Stimulated activated CD4-positive, alpha-beta T cell treated with anti-CD3 and anti-CD28 coated beads, TNF-alpha, amount 100 ng/mL, for 24 hours (primary cell): ENCODE measurements at regions not wholly inside any gene's neighbourhood (a gene's known extent, or its start where the extent isn't known, plus 50 kb on each side); places are given as distances from the start of the nearest gene placed in this dataset.
A peak's percentile ranks its signal among the peaks of the same experiment; 100 is the strongest.

Experiments used
- DNase-seq, 3 experiments: peaks; one replicate each; pipeline ENCODE4 v3.0.0-alpha.2; 2020; ENCODE audit warnings: low read depth in 3 of 3

DNA sequence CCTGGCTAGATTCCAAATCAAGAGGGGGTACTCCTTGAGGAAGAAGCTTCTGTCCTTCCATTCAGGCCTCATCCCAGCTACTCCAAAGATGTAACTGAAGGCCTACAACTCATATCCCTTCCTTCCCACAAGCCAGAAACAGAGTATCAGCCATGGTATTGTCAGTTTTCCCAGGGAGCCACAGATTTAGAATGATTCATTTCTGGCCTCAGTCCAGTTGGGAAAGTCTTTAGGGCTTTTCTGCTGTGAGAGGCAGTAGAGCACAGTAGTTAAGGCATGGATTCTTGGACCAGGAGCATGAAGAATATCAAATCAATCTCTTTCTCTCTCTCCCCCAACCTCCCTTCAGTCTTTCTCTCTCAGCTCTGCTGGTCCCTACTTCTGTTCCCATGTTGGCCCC is 505.0 kb downstream of the BCOR start:
- DNase-seq = no peak

DNA sequence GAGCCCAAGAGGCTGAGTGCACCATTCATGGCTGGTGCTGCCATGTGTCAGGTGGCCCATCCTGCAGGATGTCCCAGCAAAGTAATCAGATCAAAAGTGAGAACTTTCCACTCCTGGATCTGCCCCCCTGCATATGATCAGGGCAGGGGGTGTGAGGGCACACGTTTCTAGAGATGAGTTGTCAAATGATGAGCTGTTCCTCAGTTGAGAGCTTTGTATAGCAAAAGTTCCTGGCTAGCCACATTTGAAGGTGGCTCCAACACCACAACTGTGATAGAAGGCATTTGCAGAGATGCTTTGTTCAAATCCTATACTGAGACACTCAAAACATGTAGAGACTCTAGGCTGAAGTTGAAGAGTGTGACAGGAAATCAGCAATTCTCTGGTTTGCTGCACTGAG is 501.8 kb downstream of the BCOR start:
- no peak for DNase-seq

DNA sequence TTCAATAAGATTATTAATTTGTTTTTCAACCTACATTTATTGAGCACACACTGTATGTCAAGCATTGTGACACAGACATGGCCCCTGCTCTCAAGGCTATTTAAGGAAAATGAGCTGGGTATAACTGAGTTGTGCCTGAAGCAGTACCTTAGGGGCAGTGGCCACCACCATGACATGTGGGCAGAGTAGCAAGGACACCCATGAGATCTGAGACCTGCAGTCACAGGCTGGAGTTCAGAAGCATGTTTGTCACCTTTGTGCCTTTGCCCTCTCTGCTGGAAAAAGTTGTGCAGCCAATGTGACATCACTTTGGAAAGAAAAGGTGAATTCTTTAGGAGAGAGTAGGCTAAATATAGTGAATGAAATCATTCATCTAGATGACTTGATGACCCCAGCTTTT is 501.3 kb downstream of the BCOR start:
- no peak for DNase-seq

DNA sequence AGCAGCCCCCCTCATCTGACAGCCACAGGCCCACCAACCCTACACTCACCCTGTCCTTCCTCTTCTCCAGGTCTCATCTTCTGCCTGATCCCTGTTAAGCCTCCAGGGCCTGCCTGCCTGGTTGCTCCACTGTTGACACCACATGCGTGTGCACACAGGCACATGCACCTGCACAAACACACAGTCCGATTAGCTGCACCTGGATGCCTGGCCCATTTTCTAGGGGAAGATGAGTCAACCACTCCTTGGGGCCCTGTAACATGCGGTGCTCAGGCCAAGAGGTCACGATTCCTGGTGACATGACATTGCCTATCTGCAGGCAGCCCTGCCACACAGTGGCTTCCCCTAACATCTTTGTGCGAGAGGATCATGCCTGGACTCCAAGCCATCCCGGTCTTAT is 498.4 kb downstream of the BCOR start:
- DNase-seq = no peak

DNA sequence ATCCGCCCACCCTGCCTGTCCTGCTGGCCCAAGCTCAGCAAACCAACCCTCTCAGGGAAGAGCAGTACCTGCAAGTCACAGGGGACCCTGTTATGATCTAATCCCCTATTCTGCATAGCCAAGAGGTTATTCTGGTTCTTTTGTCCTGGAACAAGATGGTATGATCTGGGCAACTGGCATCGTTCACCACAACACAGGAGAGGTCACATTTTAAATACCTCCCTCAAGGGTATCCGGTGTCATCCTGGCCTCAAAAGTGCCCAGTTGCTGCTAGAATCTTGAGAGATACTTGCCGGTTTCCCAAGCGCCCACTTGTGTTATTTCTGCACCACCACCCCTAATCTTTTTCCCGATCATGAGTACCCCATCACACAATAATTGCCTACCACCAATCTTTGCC is 497.5 kb downstream of the BCOR start:
- no peak for DNase-seq

DNA sequence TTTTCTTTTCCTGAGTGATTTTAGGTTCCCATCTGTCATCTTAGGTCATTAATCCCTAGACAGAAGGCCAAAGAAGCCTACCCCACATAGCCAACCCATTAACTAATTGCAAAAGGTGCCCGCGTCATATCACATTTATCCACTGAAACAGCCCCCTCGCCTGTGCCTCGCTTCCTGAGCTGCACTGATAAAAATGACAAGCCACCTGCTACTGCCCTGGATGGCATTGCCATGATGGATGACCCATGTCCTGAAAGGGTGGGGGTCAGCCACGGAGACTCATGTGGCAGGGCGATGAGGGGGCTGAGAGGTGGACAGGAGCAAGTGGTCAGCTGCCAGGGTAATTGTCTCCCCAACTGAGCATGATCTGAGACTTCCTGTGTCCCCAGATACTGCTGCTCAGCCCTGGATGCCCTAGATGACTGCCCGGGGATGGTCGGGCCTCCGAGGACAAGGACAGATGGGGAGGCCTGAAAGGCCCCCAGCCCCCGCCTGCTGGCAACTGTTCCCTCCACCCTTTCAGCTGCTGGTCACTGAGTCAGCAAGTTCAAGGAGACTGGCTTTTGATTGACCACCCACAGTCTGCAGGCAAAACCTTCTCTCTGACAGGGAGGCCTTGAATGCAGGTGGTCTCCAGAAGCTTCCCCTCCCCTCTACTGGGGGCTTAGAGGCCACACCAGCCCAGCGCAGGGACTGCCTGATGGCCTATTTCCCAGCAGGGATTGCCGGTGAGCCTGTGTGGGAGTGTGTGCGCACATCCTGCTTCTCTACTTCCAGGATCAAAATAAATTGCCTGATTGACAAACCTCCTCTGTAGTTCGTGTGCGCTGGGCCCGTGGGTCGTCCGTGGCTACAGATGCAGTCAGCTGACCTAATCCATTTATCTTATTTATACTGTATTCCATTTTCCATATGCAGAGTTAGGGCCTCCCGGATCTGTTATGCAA is 496.3 kb downstream of the BCOR start:
- DNase-seq = no peak

DNA sequence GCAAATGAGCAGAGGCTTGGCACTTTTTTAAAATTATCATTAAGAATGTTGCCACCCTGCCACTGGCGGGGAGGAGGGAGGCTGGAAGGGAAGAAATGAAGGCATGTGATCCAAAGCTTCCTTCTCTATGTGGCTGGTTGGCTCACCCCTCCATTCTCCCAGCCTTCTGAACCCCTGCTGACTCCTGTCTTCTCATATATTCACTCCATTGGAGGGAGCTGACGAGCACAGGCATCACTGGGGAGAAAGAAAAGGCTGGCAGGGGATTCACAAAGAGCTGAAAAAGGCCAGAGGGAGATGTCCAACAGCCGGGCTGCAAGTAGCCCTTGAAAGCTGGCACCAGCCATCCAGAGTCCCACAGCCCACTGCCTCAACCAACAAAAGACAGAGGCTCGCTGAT is 495.6 kb downstream of the BCOR start:
- DNase-seq = no peak

DNA sequence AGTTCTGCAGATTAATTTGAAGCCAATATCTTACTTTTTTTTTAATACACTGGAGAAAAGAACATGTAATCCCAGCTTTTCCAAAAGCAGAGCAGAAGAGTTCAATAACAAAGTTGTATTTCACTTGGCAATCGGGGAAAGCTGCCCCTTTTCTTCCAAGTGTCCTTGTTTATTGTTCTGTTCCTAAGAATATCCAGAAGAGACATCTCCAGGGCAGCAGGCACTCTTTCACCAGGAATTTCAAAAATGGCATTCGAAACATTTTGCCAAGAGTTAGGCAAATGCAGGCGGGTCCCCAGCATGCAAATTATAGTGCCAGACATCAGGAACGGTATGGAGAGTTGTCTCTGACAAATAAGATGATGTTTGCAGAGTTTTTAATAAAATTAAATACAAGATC is 494.5 kb downstream of the BCOR start:
- DNase-seq = no peak

DNA sequence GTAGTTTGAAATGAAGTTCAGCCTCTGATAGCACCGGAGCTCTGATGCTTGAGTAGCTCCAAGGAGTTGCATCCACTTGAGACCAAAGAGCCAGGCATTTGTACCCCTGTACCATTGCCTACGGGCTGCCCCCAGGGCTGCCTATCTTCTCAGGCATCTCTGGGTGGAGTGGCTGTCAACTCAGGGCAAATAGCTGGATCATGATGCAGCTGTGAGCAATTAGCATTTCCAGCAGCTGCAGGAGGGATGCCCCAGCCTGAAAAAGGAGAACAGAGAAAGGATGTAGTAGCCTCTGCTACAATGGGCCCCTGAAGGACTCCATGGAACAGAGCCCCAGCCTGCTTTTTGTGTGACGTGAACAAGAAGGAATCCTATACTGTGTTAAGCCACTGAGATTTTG is 492.6 kb downstream of the BCOR start:
- DNase-seq = no peak

DNA sequence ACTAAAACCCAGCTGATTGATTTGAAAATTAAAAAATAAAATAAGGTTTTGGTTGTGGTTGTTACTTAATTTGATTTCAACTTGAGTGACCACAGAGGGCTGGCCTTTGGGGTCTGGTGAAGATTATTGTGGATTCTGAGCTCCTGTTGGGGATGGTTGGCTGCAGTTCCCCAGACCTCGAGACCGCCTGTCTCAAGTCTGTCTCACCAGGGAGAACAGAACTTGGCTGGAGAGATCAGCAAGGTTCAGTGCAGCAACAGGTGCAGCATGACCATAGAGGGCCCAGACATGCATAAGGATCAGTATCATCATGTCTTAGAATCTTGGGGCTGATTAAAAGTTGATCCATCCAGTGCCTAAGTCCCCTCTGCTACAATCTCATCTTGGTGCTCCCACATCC is 491.9 kb downstream of the BCOR start:
- DNase-seq = no peak

DNA sequence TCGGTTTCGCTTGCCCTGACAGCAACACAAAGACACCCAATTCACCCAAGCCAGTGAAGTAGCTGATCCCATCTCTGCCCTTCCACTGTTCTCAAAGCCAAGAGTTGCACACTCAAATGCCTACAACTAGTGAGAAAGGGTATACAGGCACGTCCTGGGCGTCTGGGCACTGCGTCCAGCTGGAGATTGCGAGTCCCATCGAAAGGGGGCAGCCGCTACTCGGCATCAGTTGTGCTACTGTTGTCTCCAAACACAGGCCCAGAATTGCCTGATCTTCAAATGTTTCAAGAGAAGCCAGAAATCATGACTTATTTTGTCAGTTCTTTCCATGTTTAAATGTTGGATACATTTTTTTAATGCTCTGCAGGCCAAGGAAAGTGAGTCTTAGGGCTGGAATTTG is 487.8 kb downstream of the BCOR start:
- no peak for DNase-seq

DNA sequence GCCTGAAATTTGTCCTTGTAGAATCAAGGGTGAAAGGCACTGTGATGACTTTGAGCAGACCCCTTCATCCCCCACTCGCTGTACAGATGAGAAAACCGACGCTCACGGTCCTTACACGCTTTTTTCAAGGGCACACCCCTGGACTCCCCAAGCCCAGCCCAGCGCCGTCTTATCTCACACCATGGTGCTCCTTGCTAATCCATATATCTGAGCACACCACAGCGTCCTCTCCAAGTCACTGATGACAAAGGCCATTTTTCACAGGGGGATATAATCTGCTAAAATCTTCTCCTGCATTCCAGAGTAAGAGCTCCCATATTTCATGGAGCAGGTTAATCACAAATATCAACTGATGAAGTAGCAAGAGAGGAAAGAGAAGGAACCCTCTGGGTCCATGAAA is 486.3 kb downstream of the BCOR start:
- no peak for DNase-seq

DNA sequence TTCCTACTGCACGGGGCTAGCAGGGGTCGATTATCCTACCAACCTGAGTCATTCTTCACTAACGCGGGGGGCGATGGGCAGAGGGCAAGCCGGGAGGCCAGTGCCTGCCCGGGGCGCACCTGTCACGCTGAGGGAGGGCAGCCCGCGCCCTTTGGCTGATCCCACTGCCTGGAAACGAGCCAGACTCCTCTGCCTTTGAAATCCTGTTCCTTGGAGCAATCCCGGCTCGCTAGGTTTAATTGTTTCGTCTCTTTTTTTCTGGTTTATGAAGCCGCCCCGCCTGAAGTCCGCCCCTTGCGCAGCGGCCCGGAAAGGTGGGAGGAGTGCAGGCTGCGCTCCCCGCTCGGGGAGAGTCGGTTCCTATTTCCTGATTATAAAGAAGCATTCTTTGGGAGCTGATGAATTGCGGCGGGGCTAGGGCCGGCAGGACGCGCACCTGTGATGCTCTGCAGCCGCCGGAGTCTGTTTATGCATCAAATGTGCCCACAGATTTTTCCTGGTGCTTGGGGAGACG is 484.2 kb downstream of the BCOR start:
- peak in 1 of 3 experiments; percentile 1 for DNase-seq

DNA sequence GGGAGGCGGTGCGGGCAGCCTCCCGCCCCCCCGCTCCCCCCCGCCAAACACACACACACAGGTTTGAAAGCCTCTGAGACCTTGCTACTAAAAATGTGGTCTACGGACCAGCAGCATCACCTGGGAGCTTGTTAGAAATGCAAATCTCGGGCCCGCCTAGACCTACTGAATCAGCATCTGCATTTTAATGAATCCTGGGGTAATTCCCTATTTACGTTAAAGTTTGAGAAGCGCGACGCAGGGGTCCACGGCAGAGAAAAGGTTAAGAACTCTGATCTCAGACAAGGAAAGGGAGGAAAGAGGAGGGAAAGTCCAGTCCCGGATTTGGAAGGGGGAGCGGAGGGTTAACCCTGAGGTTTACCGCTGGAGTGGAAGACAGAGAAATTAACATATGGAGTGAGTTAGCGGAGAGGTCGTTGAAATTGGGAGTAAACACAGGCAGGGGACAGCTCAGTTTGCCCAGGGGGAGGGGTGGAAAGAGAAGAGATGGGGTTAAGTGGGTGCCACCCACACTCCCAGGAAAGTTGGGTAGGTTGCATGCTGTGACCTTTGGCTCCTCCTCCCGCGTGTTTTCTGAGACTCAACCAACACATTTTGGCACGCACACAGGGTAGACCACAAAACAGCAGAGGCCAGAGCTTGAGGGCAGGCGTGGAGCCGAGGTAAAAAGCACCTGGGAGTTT is 483.6 kb downstream of the BCOR start:
- peak; percentile 40 to 72 (median 59) for DNase-seq

DNA sequence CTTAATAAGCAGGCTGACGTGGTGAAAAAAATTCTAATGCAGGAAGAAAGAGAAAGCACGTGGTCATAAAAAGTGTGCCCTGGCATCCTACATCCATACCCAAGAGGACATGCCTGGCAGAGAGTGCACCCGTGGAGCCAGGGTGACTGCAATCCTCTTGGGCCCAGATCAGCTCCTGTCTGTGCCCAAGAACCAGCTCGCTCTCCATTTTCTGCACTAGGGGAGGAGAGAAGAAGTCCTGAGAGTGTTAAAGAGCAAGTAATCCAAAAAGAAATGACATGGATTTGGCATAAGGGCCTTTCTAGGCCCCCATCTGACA is 483.1 kb downstream of the BCOR start:
- DNase-seq = no peak

DNA sequence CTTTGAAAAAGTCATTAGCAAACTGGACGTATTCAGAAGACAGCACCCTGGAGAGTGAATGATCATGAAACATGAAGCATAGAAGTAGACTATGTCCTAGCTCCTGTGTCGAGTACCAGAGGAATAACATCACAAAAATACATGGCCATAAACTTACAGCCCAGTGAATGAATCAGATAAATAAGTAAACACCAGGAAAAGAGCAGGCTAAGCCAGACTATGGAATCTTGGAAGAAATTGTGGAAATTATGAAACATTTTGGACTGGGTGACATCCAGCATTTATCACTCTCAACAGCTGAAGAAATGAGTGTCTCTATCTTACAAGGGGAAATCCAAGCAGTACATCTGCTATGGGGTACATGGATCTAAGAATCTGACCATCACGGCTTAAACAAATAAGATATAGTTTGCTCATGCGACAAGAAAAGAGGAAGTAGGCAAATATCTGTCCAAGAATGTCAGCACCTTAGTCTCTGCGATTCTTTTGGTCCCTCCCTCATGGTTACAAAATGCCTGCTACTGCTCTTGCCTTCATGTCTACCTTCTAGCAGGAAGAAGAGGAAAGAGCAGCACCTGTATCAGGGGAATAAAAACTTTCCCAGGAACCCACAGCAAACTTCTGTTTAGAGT is 481.5 kb downstream of the BCOR start:
- DNase-seq = no peak

DNA sequence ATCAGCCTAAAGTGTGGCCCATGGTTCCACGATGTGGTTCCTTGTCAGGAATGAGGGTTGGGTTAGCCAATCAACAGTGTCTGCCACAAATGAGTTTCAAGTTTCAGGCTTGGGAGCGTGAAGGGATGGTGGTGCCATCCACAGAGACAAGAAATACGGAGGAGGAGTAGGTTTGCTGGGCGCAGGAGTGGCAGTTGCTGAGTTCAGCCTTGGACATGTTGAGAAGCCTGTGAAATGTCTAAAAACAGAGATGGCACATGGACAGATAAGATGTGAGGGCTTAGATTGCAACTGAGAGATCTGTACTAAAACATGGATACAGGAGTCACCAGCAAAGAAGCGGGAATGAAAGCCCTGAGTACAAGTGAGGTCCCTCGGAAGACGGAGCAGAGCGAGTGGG is 481.0 kb downstream of the BCOR start:
- DNase-seq = no peak

DNA sequence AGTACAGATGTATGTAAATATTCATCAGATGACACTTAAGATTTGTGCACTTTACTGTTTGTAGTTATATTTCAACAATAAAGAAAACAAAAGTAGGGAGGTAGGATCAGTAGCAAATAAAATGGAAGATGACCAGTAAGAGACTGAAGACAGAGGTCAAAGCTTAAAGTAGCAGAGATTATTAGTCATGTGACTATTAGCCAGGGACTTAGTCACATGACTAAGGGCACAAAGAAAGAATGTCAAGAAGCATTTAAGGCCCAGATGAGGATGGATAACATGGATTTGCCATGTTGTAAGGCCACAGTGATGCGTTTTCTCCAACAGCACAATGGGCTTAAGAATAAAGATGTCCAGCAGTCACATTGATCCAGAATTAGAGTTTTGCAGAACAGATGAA is 479.6 kb downstream of the BCOR start:
- DNase-seq = no peak

DNA sequence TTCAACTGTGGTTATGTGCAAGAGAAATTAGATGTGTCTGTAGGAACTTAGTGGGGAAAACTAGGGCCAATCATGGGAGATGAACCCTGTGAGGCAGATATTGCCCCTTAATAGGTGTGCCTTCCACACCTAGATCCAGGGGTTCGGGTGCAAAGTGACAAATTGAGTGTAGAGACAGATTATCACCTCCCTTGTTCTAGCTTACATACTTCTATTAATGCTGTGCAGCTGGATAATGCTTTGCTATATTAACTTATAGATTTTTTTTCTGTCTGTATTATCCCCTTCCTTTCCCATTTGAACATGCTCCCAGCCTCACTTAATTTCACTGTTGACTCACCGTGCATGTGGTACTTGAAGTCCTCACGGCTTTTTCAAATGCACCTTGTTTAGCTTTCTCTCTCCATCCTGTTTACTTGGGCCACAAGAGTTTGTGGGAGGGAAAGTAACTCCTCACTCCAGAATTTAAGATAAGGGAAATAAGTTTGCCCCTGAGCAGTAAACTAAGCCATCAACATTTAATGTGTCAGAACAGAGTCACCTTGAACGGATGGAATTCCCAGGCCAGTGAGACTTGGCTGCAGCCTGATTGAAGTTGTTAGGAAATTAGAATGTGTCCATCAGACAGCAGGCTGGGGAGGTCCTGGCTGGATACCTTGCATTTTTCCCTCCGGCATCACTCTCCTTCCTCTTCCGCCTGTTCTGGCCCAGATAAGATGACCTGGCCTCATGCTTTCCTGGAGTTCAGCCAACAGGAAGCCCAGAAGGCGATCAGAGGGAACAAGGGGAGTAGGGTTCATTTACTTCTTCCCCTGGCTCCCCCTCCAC is 478.4 kb downstream of the BCOR start:
- DNase-seq = no peak

DNA sequence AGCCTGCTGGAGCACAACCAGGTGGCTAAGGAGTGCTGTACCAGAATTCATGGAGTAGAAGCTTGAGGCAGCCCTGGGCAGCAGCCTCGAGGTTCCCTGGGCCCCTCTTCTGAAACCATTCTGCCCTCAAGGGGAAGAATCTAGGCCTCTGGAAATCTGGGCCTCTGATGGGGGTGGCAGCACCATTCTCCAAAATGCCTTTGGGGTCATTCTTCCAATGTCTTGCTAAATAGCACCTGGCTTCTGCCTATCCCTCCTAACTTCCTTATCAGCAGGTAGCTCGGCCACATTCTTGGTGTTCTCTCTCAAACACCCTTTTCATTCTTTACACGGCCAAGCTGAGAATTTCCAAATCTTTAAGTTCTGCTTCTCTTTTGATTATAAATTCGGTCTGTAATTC is 473.6 kb downstream of the BCOR start:
- DNase-seq = no peak

DNA sequence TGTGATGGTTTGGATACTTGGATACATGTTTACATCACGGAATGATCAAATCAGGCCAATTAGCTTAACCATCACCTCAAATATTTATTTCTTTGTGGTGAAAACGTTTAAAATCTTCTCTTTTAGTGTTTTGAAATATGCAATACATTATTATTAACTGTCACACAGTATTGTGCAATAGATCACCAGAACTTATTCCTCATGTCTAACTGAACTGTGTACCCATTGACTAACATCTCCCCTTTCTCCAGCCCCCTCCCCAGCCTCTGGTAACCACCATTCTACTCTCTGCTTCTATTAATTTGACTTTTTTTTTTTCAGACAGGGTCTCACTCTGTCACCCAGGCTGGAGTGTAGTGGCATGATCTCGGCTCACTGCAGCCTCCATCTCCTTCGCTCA is 471.9 kb downstream of the BCOR start:
- no peak for DNase-seq

DNA sequence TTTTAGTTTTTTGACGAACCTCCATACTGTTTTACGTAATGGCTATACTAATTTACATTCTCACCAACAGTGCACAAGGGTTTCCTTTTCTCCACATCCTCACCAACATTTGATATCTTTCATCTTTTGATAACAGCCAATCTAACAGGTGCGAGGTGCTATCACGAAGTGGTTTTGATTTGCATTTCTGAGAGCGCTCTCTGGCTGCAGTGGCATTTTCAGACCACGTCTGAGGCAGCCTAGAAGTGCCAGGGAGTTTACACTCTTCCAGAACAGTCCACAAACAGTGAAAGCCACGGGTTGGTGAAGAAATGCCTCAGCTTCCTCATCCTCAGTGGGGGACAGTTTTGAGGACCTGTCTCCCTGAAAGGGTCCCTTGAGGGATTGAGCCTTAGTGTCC is 471.0 kb downstream of the BCOR start:
- no peak for DNase-seq
